ENCODE measurements at regions not wholly inside any gene's neighbourhood (a gene's known extent, or its start where the extent isn't known, plus 50 kb on each side); places are given as distances from the start of the nearest gene placed in this dataset.

DNA sequence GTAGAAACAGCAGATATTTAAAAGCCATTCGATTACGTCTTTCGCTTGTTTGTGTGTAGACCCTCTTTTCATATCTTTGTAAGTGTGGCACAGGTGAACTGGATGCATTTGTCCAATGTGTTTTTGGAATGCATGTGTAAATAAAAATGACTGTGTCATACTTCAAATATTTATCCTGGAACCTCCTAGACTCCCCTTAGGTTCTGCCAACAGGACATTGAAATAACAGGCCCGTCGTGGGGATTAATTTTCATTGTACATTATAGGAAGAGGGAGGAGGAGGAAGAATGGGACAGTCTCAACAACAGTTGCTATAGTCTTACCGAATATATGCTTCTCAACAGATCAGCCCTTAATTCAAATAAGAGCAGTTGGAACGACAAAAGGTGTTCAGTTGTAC lies 95.8 kb downstream of the PRKAB2 start:
- no peak for ATAC-seq
- no peak for TF ChIP-seq ZFP30 (CRISPR knock-in tag; IDR thresholded peaks at IDR 0.05)
- TF ChIP-seq TOX (CRISPR knock-in tag; IDR thresholded peaks at IDR 0.05; ENCODE audit: borderline replicate concordance) = no peak
- TF ChIP-seq, protein P1, sequence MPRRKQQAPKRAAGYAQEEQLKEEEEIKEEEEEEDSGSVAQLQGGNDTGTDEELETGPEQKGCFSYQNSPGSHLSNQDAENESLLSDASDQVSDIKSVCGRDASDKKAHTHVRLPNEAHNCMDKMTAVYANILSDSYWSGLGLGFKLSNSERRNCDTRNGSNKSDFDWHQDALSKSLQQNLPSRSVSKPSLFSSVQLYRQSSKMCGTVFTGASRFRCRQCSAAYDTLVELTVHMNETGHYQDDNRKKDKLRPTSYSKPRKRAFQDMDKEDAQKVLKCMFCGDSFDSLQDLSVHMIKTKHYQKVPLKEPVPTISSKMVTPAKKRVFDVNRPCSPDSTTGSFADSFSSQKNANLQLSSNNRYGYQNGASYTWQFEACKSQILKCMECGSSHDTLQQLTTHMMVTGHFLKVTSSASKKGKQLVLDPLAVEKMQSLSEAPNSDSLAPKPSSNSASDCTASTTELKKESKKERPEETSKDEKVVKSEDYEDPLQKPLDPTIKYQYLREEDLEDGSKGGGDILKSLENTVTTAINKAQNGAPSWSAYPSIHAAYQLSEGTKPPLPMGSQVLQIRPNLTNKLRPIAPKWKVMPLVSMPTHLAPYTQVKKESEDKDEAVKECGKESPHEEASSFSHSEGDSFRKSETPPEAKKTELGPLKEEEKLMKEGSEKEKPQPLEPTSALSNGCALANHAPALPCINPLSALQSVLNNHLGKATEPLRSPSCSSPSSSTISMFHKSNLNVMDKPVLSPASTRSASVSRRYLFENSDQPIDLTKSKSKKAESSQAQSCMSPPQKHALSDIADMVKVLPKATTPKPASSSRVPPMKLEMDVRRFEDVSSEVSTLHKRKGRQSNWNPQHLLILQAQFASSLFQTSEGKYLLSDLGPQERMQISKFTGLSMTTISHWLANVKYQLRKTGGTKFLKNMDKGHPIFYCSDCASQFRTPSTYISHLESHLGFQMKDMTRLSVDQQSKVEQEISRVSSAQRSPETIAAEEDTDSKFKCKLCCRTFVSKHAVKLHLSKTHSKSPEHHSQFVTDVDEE (CRISPR knock-in tag; IDR thresholded peaks at IDR 0.05) = no peak
- no peak for TF ChIP-seq BACH2 (CRISPR knock-in tag; IDR thresholded peaks at IDR 0.05; ENCODE audit: borderline replicate concordance)
- no peak for TF ChIP-seq ARNTL (CRISPR knock-in tag; IDR thresholded peaks at IDR 0.05; ENCODE audit: borderline replicate concordance, low read depth)
- no peak for TF ChIP-seq RARB (CRISPR knock-in tag; IDR thresholded peaks at IDR 0.05)
- no peak for TF ChIP-seq CREB5 (CRISPR knock-in tag; IDR thresholded peaks at IDR 0.05; ENCODE audit: low read depth)
- TF ChIP-seq ESRRG (CRISPR knock-in tag; IDR thresholded peaks at IDR 0.05) = no peak
- no peak for TF ChIP-seq PPARA (CRISPR knock-in tag; IDR thresholded peaks at IDR 0.05; ENCODE audit: borderline replicate concordance)
- TF ChIP-seq, protein P2, sequence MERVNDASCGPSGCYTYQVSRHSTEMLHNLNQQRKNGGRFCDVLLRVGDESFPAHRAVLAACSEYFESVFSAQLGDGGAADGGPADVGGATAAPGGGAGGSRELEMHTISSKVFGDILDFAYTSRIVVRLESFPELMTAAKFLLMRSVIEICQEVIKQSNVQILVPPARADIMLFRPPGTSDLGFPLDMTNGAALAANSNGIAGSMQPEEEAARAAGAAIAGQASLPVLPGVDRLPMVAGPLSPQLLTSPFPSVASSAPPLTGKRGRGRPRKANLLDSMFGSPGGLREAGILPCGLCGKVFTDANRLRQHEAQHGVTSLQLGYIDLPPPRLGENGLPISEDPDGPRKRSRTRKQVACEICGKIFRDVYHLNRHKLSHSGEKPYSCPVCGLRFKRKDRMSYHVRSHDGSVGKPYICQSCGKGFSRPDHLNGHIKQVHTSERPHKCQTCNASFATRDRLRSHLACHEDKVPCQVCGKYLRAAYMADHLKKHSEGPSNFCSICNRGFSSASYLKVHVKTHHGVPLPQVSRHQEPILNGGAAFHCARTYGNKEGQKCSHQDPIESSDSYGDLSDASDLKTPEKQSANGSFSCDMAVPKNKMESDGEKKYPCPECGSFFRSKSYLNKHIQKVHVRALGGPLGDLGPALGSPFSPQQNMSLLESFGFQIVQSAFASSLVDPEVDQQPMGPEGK (CRISPR knock-in tag; IDR thresholded peaks at IDR 0.05; ENCODE audit: borderline replicate concordance) = no peak
- TF ChIP-seq ZNF70 (CRISPR knock-in tag; IDR thresholded peaks at IDR 0.05) = no peak
- TF ChIP-seq, protein P3, sequence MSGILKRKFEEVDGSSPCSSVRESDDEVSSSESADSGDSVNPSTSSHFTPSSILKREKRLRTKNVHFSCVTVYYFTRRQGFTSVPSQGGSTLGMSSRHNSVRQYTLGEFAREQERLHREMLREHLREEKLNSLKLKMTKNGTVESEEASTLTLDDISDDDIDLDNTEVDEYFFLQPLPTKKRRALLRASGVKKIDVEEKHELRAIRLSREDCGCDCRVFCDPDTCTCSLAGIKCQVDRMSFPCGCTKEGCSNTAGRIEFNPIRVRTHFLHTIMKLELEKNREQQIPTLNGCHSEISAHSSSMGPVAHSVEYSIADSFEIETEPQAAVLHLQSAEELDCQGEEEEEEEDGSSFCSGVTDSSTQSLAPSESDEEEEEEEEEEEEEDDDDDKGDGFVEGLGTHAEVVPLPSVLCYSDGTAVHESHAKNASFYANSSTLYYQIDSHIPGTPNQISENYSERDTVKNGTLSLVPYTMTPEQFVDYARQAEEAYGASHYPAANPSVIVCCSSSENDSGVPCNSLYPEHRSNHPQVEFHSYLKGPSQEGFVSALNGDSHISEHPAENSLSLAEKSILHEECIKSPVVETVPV (CRISPR knock-in tag; IDR thresholded peaks at IDR 0.05) = no peak
- TF ChIP-seq SNAI2 (CRISPR knock-in tag; IDR thresholded peaks at IDR 0.05) = no peak
- TF ChIP-seq OSR1 (CRISPR knock-in tag; IDR thresholded peaks at IDR 0.05) = no peak
- no peak for TF ChIP-seq ZNF565 (CRISPR knock-in tag; conservative IDR thresholded peaks at IDR 0.05; ENCODE audit: low read depth)
- TF ChIP-seq ZNF8 (CRISPR knock-in tag; IDR thresholded peaks at IDR 0.05) = no peak
- TF ChIP-seq ISL1 (CRISPR knock-in tag; IDR thresholded peaks at IDR 0.05) = no peak
- no peak for TF ChIP-seq ZFP3 (CRISPR knock-in tag; IDR thresholded peaks at IDR 0.05)
- no peak for TF ChIP-seq CSDC2 (CRISPR knock-in tag; IDR thresholded peaks at IDR 0.05)

DNA sequence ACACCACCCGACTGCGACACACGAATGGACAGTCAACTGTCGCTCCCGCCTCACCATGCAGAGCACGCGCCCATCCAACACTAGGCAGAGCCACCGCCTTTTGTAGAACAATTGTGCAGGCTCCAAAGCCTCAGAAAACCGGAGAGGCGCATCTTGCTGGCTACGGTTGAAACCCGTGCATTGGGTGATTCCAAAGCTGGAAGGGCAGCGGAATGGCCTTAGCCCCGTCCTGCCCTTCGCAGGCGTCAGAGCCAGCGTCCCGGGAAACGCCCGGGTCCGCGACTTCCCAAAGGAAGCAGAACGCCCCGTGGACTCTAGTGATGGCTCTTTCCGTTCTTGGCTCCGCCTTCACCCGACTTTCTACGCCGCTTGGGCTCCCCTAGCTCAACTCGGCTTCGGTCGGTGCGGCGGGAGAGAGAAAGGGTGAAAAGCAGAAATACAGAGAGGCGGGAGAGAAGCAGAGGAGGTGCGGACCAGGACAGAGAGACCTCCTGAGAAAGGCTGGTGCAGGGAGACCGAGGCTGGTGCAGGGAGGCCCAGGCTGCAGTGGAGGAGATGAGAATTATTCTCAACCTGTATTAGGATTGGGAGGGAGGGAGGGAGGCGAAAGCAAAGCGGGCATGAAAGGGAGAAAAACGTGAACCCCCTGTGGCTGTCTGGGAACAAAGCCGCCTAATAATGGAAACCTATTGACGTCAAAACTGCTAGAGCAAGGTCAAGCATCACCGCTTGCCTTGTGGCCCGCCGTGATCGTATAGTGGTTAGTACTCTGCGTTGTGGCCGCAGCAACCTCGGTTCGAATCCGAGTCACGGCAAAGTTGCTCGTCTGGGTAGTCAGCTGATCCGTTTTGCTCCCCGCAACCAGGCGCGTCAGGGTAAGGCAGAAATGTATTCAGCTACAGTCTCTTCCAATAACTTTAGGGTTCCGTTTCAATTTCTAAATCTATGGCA lies 99.5 kb downstream of the PRKAB2 start:
- peak; percentile 85 for ATAC-seq
- no peak for TF ChIP-seq ZNF565 (CRISPR knock-in tag; conservative IDR thresholded peaks at IDR 0.05; ENCODE audit: low read depth)
- TF ChIP-seq GLIS3 (CRISPR knock-in tag; IDR thresholded peaks at IDR 0.05) = no peak
- TF ChIP-seq ZNF8 (CRISPR knock-in tag; IDR thresholded peaks at IDR 0.05) = no peak
- TF ChIP-seq TOX (CRISPR knock-in tag; IDR thresholded peaks at IDR 0.05; ENCODE audit: borderline replicate concordance) = no peak
- no peak for TF ChIP-seq SNAI2 (CRISPR knock-in tag; IDR thresholded peaks at IDR 0.05)
- no peak for TF ChIP-seq ZC3H10 (CRISPR knock-in tag; IDR thresholded peaks at IDR 0.05)
- TF ChIP-seq BACH2 (CRISPR knock-in tag; IDR thresholded peaks at IDR 0.05; ENCODE audit: borderline replicate concordance) = no peak
- no peak for TF ChIP-seq POU6F1 (CRISPR knock-in tag; IDR thresholded peaks at IDR 0.05; ENCODE audit: borderline replicate concordance, low read depth)
- TF ChIP-seq ZFP30 (CRISPR knock-in tag; IDR thresholded peaks at IDR 0.05) = no peak
- TF ChIP-seq ARNTL (CRISPR knock-in tag; IDR thresholded peaks at IDR 0.05; ENCODE audit: borderline replicate concordance, low read depth) = no peak
- no peak for TF ChIP-seq PPARA (CRISPR knock-in tag; IDR thresholded peaks at IDR 0.05; ENCODE audit: borderline replicate concordance)
- no peak for TF ChIP-seq TCF4 (CRISPR knock-in tag; IDR thresholded peaks at IDR 0.05; ENCODE audit: borderline replicate concordance)
- TF ChIP-seq ESRRG (CRISPR knock-in tag; IDR thresholded peaks at IDR 0.05) = no peak
- TF ChIP-seq OSR1 (CRISPR knock-in tag; IDR thresholded peaks at IDR 0.05) = no peak
- TF ChIP-seq, protein P2 (CRISPR knock-in tag; IDR thresholded peaks at IDR 0.05; ENCODE audit: borderline replicate concordance) = no peak
- TF ChIP-seq RARB (CRISPR knock-in tag; IDR thresholded peaks at IDR 0.05) = no peak
- TF ChIP-seq ZFP3 (CRISPR knock-in tag; IDR thresholded peaks at IDR 0.05) = no peak

All from SK-N-SH treated with all-trans-retinoic acid at 6 μM for 48 hours (cell line).